Activated CD8-positive, alpha-beta memory T cell treated with anti-CD3 and anti-CD28 coated beads for 1 hour (primary cell): ENCODE measurements at regions not wholly inside any gene's neighbourhood (a gene's known extent, or its start where the extent isn't known, plus 50 kb on each side); places are given as distances from the start of the nearest gene placed in this dataset.

Source experiments
- DNase-seq, 2 donors: peaks; one replicate each; pipeline ENCODE4 v3.0.0-alpha.2; 2020; ENCODE audit warnings: low read depth in 1 of 2; ENCODE audit errors: extremely low read depth in 1 of 2

DNA sequence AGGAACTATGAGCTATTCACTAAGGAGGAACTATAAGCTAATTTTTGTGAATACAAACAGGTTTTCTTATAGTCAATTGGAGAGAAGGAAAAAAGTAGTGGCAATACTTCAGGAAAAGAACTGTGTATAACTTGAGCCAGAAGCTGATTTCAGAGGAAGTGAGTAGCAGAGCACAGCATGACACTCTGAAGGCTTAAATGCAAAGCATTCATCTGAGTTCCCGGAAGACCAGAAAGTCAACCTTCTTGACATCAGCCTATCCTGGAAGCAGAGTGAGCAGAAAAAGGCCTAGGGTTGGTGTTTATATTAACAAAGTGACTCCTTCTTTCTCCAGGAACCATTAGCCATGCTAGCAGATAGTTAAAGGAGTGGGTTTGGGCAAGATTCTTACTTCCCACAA lies 545.2 kb downstream of the MRPL39 start:
- DNase-seq: no peak

- DNase-seq: no peak
Measured at GRCh38 chr21:25054689-25055088, 552.6 kb downstream of the MRPL39 start.

DNA sequence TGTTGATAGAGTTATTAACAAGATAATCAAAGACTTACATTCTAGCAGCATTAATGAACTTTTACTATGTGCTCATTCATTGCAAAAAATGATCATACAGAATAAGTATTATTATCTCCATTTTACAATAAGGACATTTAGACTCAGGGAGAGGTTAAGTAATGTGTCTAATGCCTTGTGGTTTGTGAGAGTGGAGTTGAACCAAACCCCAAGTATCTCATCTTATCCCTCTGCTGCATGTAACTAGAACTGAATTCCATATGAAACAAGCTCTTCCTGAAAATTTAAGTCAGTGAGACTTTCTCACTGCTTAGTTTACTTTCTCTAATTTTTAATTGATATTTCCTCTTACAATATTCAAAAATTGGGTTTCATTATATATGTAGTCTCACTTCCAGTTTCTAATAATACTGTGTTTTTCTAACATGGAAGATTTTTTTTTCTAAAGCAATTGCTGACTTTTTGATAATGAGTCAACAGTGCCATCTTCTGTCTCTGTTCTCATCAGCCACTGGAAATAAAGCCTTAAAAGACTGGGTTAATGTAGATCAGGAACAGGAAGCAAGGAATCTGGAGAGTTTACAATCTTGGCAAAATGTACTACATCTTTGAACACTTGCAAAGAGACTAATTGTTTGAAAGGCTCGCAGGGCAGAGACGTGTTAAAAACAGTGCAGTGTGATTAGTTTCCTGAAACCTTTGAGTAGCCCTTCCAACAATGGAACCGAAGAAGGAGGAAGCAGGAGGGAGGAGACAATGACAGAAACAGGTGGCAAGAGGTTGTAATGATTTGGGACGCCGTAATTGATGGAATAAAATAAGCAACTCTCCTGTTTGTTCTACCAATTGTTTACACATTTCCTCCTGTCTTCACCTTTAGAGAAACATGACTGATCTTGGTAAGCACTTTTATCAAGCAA lies 567.6 kb downstream of the MRPL39 start:
- no peak for DNase-seq

- DNase-seq: no peak
Measured at GRCh38 chr21:25036775-25037174, 570.5 kb downstream of the MRPL39 start.

- DNase-seq: no peak
Measured at GRCh38 chr21:25031750-25032149, 575.5 kb downstream of the MRPL39 start.

GRCh38 chr21:25029580-25029979 lies 577.7 kb downstream of the MRPL39 start:
- no peak for DNase-seq

DNA sequence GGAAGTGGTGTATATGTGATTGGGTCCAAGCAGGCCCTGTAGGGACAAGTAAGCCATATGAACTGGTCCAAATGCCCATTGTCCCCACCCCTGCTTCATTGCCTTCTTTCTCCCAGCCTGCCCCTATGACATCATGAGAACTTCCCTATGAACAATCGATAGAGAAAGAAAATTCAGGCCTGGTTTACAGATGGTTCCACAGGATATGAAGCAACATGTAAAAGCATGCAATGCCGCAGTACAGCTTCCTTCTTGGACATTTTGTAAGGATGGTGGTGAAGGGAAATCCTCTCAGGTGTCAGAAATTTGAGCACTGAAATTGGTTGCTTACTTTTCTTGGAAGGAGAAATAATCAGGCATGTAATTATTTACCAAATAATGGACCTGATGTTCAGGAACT lies 581.7 kb downstream of the MRPL39 start:
- no peak for DNase-seq

DNA sequence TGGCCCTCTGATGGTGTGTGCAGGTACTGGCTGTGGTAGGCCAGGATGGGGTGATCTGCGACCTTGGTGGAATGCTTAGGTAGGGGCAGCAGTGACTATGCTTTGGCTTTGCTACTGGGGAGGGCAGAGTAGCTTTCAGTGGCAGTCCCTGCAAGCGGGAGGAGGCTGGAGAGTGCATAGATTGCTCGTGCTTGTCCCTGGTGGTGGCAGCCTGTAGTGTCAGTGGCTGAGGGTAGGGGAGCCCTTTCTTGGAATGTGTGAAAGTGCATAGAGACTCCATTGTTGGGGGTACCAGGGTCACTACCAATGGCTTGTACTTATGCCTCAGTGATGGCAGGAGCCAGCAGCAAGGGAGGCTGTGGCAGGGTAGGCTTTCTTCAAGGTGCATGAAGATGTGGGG lies 582.6 kb downstream of the MRPL39 start:
- DNase-seq: no peak

DNA sequence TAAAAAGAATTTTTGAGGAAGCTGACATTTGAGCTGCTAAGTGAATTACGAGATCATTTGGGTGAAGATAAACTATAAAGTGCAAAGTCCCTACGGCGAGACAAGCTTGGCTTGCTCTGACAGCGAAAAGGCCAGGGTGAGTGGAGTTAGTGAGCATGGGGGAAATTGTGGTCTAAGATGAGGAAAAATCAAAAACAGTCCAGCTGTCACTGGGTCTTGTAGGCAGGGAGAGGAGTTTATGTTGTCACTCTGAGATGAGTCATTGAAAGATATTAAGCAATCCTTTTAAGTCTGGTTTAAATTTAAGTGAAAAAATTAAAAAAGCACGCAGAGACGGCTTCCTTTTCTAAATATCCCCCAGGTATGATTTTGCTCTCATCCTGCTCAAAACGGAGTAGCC lies 601.9 kb downstream of the MRPL39 start:
- DNase-seq: no peak

DNA sequence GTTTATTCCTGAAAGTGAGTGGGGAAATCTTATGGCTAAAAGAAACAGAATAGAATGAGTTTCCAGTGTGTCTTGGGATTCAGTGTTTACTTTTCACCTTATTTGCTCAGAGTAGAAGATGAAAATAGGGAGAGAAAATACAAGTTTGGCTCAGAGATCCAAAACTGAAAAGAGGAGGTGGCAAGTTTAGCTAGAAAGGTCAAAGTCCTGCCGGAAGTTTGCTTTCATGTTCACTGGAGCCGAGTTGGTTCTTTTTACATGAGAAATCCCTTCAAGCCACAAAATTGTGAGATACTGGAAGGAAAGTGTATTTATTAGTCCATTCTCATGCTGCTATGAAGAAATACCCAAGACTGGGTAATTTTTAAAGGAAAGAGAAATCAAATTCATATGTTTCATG lies 604.6 kb downstream of the MRPL39 start:
- no peak for DNase-seq

DNA sequence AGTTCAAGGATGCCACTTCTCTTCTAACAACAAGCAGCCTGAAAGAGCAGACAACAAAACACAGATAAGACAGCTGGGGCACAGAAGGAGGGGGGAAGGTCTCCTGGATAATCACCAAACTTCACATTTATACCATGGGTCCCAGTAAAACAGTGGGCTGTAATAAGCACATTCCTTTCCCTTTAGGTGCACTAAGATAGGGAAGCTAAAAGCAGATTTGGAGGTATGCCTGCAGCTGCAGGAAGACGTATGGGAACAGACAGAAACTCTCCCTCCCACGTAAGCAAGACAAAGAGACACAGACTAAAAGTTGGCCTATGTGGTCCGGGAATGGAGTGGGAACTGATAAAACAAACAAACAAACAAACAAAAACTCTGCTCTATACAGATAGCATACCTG lies 612.1 kb downstream of the MRPL39 start:
- DNase-seq: no peak

GRCh38 chr21:24994717-24995116 lies 612.6 kb downstream of the MRPL39 start:
- DNase-seq: no peak

DNA sequence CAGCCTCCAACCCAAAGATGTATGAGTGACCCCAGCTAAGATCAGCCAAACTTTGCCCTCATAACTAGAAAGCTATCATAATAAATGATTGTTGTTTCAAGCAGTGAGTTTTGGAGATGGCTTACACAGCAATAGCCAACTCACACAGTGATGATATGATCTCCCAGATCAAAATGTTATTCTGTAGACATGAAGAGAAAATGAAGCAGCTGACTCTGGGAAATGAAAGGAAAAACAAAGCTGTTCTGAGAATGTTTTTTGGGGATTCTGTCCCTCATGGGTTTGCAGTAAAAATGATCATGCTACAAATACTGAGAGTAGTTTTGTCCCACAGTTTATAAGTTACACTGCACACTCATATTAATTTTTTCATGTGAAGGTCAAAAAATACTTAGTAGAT lies 617.8 kb downstream of the MRPL39 start:
- no peak for DNase-seq

DNA sequence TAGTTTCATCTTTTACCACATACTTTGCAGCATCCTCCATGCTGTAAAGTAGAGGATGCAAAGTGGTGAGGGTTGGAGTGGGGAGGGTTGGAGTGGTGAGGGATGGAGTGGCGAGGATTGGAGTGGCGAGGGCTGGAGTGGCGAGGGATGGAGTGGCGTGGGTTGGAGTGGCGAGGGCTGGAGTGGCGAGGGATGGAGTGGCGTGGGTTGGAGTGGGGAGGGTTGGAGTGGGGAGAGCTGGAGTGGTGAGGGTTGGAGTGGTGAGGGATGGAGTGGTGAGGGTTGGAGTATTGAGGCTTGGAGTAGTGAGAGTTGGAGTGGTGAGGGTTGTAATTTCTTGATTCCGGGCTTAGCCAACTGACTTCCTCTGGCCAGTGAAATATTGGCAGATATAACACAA lies 618.3 kb downstream of the MRPL39 start:
- DNase-seq: no peak

- no peak for DNase-seq
Measured at GRCh38 chr21:24976238-24976637, 631.0 kb downstream of the MRPL39 start.

- DNase-seq: no peak
Measured at GRCh38 chr21:24969068-24969467, 638.2 kb downstream of the MRPL39 start.

- DNase-seq: no peak
Measured at GRCh38 chr21:24955275-24955961, 651.9 kb downstream of the MRPL39 start.

DNA sequence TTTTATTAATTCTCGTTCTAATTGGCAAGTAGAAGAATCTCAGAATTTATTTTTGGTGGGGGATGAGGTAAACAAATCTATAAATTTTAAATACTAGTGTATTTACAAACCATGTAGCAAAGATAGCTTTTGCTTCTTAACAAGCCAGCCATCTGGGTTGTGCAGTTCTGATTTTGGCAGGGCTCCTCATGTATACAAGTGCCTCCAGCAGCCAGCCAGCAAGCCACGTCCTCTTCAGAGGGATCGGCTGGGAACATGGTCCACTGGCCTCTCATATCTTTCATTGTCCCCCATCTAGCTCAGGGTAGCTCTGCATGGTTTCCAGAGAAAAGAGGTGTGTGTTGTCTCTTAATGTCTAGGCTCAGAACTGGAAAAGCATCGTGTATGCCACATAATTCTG lies 659.1 kb downstream of the MRPL39 start:
- DNase-seq: no peak

DNA sequence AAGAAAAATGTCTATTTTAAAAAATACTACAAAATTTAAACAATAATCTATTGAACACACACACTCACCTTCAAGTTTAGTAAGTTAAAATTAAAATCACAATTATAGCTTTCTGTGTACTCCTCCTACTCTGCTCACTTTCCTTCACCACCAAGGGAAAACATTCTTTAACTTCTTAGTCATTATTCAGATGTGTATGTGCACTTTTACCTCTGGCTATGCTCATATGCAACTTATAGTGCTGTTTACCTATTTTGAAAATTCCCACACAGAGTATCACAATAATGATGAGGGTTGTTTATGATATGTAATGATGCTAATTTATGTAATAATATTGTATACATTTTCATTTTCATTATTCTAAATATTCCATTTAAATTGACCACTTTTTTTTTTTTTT lies 661.4 kb downstream of the MRPL39 start:
- DNase-seq: no peak

DNA sequence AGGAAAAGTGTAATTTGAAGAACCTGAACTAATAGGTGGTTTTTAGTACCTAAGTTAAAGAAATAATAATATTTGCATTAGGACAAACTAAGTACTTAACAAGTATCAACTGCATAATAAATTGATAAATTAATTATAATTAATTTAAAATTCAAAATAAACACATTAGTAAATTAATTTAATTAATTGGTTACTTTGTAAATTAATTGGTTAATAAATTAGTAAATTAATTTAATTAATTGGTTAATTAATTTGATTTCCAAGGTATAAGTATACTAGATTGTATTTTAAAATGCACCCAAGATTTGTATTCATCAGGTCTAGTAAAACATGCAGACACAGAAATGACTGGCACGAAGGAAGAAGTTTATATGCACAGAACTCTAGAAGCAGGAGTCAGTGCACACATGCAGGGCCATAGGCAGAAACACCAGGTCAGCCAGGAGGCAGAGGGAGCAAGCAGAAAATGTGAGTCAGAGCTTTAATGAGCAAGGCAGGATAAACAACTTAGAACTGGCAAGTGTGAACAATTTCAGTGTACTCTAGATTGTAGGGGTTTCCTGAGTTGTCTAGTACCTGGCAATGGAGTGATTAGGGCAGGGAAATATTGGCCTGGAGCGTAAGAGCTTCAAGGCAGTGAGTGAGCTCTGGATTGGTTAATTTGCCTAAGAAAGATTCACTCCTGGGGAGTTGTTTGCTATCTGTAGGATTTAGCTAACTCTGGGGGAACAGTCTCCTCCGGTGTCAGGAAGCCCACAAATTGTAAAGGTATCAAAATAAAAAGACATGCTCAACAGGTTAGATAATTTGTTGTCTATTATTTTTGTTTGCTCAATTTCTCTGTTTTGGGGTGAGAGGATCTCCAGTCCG lies 665.7 kb downstream of the MRPL39 start:
- DNase-seq: no peak

GRCh38 chr21:24939291-24939690 lies 668.0 kb downstream of the MRPL39 start:
- no peak for DNase-seq
